GM21381 (cell line): ENCODE measurements at regions not wholly inside any gene's neighbourhood (a gene's known extent, or its start where the extent isn't known, plus 50 kb on each side); places are given as distances from the start of the nearest gene placed in this dataset.

Source experiments
- ATAC-seq: cut with Tn5 transposase; IDR thresholded peaks from one replicate; pipeline ENCODE4 v1.9.1; 2021; ENCODE audit warnings: mild to moderate bottlenecking, moderate library complexity; ENCODE audit not compliant: unreplicated experiment

DNA sequence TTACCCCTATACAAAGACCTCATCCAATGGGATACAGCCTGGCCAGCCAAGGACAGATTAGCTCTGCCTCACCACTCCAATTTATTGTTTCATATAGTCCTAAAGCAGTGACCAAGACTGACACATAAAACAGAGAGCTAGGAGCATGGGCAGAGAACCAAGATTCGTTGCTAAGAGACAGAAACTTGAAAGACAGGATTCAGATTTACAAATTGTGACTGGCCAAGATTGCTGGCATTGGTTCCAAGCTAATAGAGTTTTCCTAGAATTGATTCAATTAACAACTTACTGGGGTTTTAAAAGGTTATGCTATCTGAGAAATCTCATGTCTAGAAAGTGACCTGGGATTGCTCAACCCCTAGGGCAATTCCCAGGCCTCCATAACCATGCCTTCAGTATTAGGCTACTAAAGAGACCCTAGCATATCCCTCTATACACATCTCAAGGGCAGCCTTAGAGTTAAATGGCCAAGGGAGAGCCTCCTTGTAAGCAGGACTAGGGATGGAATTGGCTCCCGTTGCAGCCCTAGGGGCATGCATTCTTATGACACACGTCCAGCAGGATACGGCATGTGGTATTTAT lies 75.6 kb downstream of the ICOS start:
- ATAC-seq: no peak

DNA sequence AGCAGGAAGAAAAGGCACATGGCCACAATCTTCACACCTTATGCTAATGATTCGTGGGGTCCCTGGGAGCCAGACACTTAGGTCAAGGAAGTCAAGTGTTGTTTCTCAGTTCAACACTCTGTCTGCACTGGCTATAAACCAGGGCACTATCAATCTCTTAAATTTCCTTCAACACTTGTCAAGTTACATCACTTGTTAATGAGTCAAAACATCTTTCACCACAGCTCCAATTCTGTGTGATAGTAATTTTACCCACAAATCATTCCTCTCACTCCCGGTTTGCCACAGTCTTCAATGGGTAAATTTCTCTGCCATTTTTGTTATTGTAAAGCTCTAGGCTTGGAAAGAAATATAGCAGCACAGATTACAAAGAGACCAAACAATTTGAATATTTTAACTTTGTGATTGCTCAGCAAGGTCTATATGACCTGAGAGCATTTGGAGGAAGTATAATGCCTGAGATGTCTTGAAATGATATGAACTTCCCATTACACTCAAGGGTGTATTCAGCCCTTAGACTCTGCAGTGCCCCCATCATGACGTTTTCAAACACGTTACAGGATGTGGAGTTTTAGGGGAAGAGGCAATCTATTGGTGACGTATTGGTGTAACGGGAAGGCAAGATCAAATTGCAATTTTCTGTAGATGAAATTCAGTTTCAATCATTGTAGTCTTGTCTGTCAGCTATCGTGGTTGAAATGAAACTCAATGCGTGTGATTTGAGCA lies 78.7 kb downstream of the ICOS start:
- ATAC-seq: no peak

DNA sequence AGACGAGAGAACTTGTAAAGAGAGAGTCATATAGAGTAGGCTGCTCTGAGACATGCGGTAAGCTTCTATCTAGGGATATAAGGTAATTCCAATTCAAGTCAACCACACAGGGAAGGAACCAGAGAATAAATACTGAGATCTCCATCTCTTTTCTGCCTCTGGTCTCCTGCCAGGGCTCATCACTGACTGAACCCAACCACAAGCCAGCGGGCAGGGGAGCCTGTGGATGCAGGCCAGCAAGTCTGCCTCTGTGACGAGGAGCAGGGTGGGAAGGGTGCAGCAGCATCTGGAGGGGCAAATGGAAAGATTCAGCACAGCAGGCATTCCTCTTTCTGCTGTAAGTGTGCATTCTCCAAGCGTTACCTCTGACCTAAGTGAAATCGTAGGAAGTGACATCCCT lies 82.2 kb downstream of the ICOS start:
- no peak for ATAC-seq

DNA sequence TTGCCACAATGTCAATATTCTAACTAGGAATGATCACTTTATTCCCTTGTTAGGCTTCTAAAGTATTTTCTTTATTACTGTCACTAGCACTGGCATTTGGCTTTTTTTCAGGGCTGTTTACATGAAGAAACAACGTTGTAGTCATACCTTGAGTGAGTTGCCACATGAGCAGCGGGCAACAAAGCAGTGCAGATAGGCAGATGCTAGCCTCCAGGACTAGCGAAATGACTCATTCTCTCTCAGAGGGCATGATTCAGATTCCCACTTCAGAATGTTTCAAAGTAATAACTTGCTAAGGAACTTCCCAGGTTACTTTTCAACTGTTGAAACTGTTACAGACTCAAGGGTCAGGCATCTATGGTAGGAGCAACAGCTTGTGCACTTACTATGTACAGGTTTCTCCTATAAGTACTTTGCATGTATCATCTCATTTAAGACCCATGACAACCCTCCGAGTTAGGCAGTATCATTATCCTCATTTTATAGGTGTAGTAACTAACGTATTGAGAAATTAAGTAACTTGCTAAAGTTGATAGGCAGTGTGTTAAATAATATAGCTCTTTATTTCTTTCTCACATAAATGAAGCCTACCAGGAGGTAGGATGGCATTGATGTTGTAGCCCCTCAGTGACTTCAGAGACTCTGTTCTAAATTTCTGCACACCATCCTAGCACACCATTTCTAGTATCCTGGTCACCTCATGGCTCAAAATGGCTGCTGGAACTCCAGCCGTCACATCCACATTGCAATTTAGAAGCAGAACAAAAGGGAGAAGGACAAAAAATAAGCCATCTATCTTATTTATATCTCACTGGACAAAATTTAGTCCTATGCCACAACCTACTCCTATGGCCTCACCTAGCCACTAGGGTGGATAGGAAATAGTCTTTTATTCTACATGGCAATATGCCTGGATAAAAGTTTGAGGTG lies 83.3 kb downstream of the ICOS start:
- ATAC-seq: peak; percentile 63

DNA sequence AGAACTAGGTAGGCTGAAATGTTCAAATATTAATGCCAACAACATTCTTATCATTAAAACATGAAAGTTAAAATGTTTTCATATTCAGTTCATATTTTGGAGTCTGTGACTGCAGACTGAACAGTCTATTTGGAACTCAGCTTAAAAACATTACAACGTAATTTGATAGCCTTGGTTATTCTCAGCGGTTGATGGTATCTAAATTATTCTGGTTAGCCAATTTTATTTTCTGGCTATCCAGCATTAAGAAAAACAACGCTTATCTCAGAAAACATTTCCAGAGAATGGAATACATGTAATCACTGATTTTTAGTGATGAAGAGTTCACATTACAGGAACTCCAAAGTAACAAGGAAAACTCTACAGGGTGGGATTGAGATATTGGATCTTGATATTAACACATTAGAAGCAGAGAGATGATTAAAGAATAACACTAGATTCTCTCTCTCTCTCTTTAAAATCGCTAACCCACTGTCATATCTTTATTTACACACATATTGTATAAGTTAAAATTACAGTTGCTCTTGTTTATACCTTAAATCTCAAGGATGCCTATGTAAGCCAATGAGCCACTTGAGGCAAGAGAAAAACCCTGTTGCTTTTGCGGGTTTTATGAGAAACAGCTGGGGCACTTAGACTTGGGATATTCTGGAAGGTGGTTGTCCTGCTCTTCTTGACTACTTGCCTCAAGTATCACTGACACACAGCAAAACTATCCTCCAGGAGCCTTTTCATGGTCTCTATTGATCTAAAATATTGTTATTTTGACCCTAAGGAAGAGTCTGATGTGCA lies 84.9 kb downstream of the ICOS start:
- ATAC-seq: no peak

DNA sequence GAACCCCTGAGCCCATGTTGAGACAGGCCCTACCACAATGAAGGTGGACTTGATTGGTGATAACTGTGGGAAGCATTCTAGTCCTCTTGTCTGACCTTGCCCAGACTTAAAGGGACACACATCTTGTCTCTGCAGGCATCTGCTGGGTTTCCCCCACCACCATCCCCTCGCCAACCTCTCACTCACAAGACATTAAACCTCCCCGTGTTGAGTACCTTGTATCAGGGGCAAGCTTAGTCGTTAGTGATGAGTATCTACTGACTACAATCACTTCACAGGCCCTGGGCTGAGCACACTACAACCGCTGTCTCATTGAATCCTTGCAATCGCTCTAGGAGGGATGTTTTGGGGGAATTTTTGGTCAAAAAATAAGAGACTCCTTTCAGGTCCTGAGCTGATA lies 86.0 kb downstream of the ICOS start:
- ATAC-seq: no peak

DNA sequence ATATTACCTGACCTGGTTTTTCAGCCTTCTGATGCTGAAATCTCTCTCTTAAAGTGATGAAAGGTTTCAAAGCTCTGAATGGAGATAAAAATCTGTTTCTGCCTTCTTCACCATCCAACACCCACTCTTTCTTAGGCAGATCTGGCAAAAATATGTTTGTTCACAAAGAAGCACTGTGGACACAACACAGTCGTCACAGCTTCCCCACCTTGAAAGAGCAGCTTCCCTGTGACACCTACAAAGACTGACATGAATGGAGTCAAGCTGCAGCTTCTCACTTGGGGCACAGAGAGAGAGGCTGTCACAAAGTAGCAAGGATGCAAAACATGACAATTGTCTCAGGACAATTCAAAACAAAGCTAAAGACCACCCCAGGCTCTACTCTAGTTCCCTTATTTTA lies 86.5 kb downstream of the ICOS start:
- no peak for ATAC-seq

DNA sequence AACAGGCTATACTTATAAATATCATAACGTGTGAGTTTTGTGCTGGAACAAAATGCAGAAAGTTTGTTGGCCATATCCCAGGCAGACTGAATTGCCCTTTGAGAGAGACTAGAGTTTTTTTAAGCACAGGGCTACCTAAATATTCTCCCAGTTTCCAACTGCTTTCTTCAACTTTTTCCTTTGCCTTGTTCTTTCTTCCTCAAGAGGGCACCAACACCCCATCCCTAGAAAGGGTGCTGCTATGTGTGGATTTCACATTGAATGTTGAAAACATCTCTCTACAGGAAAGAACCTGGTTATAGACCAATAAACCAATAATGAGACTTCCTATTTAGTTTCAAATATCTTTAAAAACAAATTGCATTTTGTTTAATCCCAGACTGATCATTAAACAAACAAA lies 87.9 kb downstream of the ICOS start:
- ATAC-seq: no peak

DNA sequence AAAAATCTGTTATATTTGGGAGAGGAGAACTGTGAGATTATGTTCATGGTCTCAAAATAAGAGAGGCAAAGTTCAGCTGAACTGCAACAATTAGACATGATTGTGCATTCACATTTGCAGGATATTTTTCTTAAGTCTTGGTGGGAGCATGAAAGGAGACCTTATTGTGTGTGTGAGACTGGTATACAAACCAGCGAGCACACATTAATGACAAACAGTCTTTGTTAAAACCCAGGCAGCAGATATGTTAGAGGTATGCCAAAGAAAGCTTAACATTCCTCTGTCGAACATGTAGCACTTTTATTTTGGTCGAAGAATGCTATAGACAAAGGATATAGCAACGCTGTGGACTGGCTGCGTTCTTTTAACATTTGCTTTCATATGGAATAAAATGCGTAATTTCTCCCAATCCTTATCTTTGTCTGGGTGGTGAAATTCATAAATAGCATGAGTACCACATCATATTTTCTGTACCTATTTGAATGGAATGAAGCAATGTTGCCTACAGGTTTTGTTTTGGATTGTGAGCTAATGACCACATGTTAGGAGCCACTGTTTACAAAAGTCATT lies 88.4 kb downstream of the ICOS start:
- no peak for ATAC-seq

DNA sequence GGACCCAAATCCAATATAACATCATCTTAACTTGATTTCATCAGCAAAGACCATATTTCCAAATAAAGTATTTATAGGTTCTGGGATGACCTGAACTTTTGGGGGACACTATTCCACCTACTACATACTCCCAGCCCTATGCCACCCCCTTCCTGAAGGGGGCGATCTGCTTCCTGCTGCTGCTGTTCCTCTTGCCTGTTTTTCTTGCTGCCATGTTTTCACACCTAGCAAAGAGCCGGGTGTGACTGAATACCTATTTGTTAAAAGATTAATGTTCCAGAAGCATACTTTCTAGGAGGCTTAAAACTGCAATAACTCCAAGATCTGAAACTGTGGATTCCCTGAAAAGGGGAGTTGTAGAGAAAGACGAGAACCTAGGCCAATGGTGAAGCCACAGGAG lies 89.7 kb downstream of the ICOS start:
- no peak for ATAC-seq

DNA sequence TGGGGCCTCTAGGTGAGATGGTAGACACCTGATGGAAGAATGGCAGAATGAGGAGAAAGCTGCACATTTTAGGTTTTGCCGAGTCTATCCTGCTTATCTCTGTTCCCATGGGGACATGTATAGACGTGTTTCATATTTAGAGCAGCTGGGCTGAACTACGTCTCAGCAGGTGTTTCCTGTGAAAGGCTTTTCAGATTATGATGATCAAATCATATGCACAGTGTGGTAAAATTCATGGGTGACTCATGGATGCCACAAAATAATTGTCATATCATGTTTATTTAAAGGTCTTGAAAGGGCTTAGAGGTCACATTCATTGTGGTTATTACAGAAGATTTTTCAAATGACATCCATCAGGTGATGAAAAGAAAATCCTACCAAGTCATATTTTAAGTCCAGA lies 90.5 kb downstream of the ICOS start:
- ATAC-seq: peak; percentile 94

DNA sequence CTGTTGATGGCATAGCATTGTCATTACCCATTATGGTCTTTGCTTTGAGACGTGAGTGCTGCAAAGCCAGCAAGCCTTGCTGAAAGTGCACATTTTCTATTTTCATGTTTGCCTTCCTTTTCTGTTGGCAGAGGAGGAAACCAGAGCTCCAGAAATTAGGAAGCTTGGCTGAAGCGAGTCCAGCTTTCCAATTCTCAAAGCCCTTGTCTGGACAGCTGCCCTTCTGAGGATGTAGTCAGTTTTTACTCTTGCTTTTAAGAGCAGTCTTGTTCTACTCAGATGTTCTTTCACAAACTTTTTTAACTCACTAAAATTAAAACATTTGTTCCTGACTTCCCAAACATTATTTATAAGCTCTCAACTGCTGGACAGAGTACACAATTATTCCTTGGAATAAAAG lies 93.8 kb downstream of the ICOS start:
- no peak for ATAC-seq

GRCh38 chr2:204031056-204031455 lies 94.5 kb downstream of the ICOS start:
- no peak for ATAC-seq

- ATAC-seq: no peak
Observed at GRCh38 chr2:204032301-204032700, 95.7 kb downstream of the ICOS start.

GRCh38 chr2:204033611-204034495 lies 97.3 kb downstream of the ICOS start:
- no peak for ATAC-seq

- no peak for ATAC-seq
Observed at GRCh38 chr2:204036706-204037105, 100.1 kb downstream of the ICOS start.

- ATAC-seq: no peak
Observed at GRCh38 chr2:204037286-204037685, 100.7 kb downstream of the ICOS start.

DNA sequence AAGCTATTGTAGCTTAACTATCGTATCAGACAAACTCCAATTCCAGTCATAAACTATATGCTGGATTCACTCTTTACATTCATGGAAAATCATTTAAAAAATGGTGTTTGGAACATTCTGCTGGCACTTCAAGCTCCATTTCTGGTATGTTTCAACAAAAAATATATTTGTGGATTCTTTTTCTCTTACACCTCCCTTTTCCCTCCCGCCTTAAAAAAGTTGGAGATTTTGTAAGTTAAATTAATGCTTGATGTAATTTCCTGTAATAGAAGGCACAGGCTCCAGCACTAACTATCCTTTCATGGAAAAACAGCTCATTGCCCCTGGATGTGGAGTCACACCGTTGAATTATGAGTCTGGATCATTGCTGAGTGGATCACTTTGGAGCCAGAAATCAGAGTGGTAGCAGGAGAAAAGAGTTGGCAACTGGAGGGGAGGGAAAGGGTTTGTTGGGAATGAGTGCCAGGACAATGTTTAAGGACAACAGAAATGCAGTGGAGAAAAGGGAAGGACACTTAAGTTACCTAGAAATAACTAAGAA lies 102.8 kb downstream of the ICOS start:
- no peak for ATAC-seq

- no peak for ATAC-seq
Observed at GRCh38 chr2:204040016-204040415, 103.5 kb downstream of the ICOS start.
